HEK293 (cell line): ENCODE measurements at regions not wholly inside any gene's neighbourhood (a gene's known extent, or its start where the extent isn't known, plus 50 kb on each side); places are given as distances from the start of the nearest gene placed in this dataset.

Experiments
- CTCF ChIA-PET: fragments of 350-600 bp; formaldehyde crosslinking; extraction: SDS; loops from one replicate; lab custom pipeline; 2021; ENCODE audit warnings: antibody characterized with exemption; lab: Yijun Ruan, JAX
- POLR2A ChIA-PET: fragments of 300-600 bp; formaldehyde crosslinking; extraction: SDS; loops from one replicate; lab custom pipeline; 2020; ENCODE audit warnings: antibody characterized with exemption, inconsistent platforms; lab: Yijun Ruan, JAX
- H3K27ac ChIP-seq: fragments of 200-500 bp; sonication (Bioruptor generic); 2 replicates; pipeline ENCODE4 v1.5.1; 2014; ENCODE audit warnings: low read depth, low read length, control low read depth, inconsistent platforms; ENCODE audit errors: extremely low read depth
- H3K36me3 ChIP-seq, 2 experiments: fragments of 200-500 bp in 1 of 2; sonication (Bioruptor generic) in 1 of 2; 1 replicate in 1 of 2; 2 replicates in 1 of 2; pipeline ENCODE4 v1.5.1; 2014 to 2017; ENCODE audit warnings: inconsistent platforms in 2 of 2, low read length in 2 of 2; ENCODE audit not compliant: control insufficient read depth in 2 of 2, insufficient read depth in 1 of 2
- H3K4me1 ChIP-seq: fragments of 200-500 bp; sonication (Bioruptor generic); 2 replicates; pipeline ENCODE4 v1.5.1; 2014; ENCODE audit warnings: mild to moderate bottlenecking, low read length, inconsistent platforms; ENCODE audit not compliant: control insufficient read depth, insufficient read depth
- H3K4me3 ChIP-seq: 2 replicates; pipeline ENCODE4 v1.5.1; 2011; ENCODE audit warnings: low read depth, mild to moderate bottlenecking, control low read depth, low read length, moderate library complexity
- H3K9me3 ChIP-seq: fragments of 200-500 bp; sonication (Bioruptor generic); 2 replicates; pipeline ENCODE4 v1.5.1; 2014; ENCODE audit warnings: low read depth, low read length, inconsistent platforms; ENCODE audit not compliant: control insufficient read depth, insufficient read depth
- BCL11A ChIP-seq: fragments of 450-650 bp; formaldehyde crosslinking; IDR thresholded peaks from 2 replicates; pipeline ENCODE4 v1.5.1; 2016; ENCODE audit warnings: low read depth, missing biosample characterization, missing genetic modification characterization
- FEZF1 ChIP-seq: fragments of 450-650 bp; formaldehyde crosslinking; IDR thresholded peaks from 2 replicates; pipeline ENCODE4 v1.5.1; 2016; ENCODE audit warnings: missing biosample characterization, missing genetic modification characterization
- GLIS2 ChIP-seq: fragments of 450-650 bp; formaldehyde crosslinking; IDR thresholded peaks from 2 replicates; pipeline ENCODE4 v1.5.1; 2016; ENCODE audit warnings: missing biosample characterization, missing genetic modification characterization
- MEIS1 ChIP-seq: sonication (generic); formaldehyde crosslinking; IDR thresholded peaks from 2 replicates; pipeline ENCODE4 v1.8.1; 2022; ENCODE audit warnings: missing genetic modification reagents, mild to moderate bottlenecking, borderline replicate concordance
- MZF1 ChIP-seq: fragments of 450-650 bp; formaldehyde crosslinking; IDR thresholded peaks from 2 replicates; pipeline ENCODE4 v1.5.1; 2017; ENCODE audit warnings: missing biosample characterization, missing genetic modification characterization, borderline replicate concordance
- OVOL3 ChIP-seq: fragments of 450-650 bp; formaldehyde crosslinking; IDR thresholded peaks from 2 replicates; pipeline ENCODE4 v1.5.1; 2016; ENCODE audit warnings: missing biosample characterization, missing genetic modification characterization
- RBAK ChIP-seq: fragments of 450-650 bp; formaldehyde crosslinking; IDR thresholded peaks from 2 replicates; pipeline ENCODE4 v1.5.1; 2016; ENCODE audit warnings: missing biosample characterization, missing genetic modification characterization
- YY1 ChIP-seq: fragments of 450-650 bp; formaldehyde crosslinking; IDR thresholded peaks from 2 replicates; pipeline ENCODE4 v1.5.1; 2018; ENCODE audit warnings: missing biosample characterization, missing genetic modification characterization
- YY2 ChIP-seq: fragments of 450-650 bp; formaldehyde crosslinking; IDR thresholded peaks from 2 replicates; pipeline ENCODE4 v1.5.1; 2016; ENCODE audit warnings: missing biosample characterization, missing genetic modification characterization
- ZBTB17 ChIP-seq: fragments of 450-650 bp; formaldehyde crosslinking; IDR thresholded peaks from 2 replicates; pipeline ENCODE4 v1.5.1; 2016; ENCODE audit warnings: missing biosample characterization, missing genetic modification characterization
- ZFHX2 ChIP-seq: fragments of 450-650 bp; formaldehyde crosslinking; conservative IDR thresholded peaks from 2 replicates; pipeline ENCODE4 v1.5.1; 2016; ENCODE audit warnings: missing biosample characterization, missing genetic modification characterization
- ZFP37 ChIP-seq: fragments of 450-650 bp; formaldehyde crosslinking; IDR thresholded peaks from 2 replicates; pipeline ENCODE4 v1.5.1; 2016; ENCODE audit warnings: missing biosample characterization, missing genetic modification characterization
- ZFP69B ChIP-seq: fragments of 450-650 bp; formaldehyde crosslinking; IDR thresholded peaks from 2 replicates; pipeline ENCODE4 v1.5.1; 2016; ENCODE audit warnings: missing biosample characterization, missing genetic modification characterization
- ZNF138 ChIP-seq: fragments of 450-650 bp; formaldehyde crosslinking; IDR thresholded peaks from 2 replicates; pipeline ENCODE4 v1.5.1; 2016; ENCODE audit warnings: missing biosample characterization, missing genetic modification characterization, borderline replicate concordance
- ZNF140 ChIP-seq: fragments of 450-650 bp; formaldehyde crosslinking; IDR thresholded peaks from 2 replicates; pipeline ENCODE4 v1.5.1; 2016; ENCODE audit warnings: missing biosample characterization, missing genetic modification characterization
- ZNF239 ChIP-seq: fragments of 450-650 bp; formaldehyde crosslinking; IDR thresholded peaks from 2 replicates; pipeline ENCODE4 v1.5.1; 2016; ENCODE audit warnings: missing biosample characterization, missing genetic modification characterization
- ZNF274 ChIP-seq, 2 experiments: fragments of 200-500 bp in 1 of 2; fragments of 450-650 bp in 1 of 2; sonication (Bioruptor generic) in 1 of 2; formaldehyde crosslinking in 1 of 2; IDR thresholded peaks; 2 replicates each; pipeline versions ENCODE4 v1.5.1 to v1.6.1; 2014 to 2016; ENCODE audit warnings: borderline replicate concordance in 1 of 2, inconsistent platforms in 1 of 2, low read length in 1 of 2, missing biosample characterization in 1 of 2, missing genetic modification characterization in 1 of 2
- ZNF311 ChIP-seq: fragments of 450-650 bp; formaldehyde crosslinking; IDR thresholded peaks from 2 replicates; pipeline ENCODE4 v1.5.1; 2017; ENCODE audit warnings: missing biosample characterization, missing genetic modification characterization, borderline replicate concordance
- ZNF37A ChIP-seq: fragments of 450-650 bp; IDR thresholded peaks from 2 replicates; pipeline ENCODE4 v1.5.1; 2018; ENCODE audit warnings: missing biosample characterization, missing genetic modification characterization
- ZNF549 ChIP-seq: fragments of 450-650 bp; IDR thresholded peaks from 2 replicates; pipeline ENCODE4 v1.5.1; 2018; ENCODE audit warnings: missing biosample characterization, missing genetic modification characterization, mild to moderate bottlenecking, inconsistent platforms, moderate library complexity
- ZNF664 ChIP-seq: fragments of 450-650 bp; formaldehyde crosslinking; IDR thresholded peaks from 2 replicates; pipeline ENCODE4 v1.5.1; 2016; ENCODE audit warnings: missing biosample characterization, missing genetic modification characterization
- ZNF785 ChIP-seq: fragments of 450-650 bp; formaldehyde crosslinking; IDR thresholded peaks from 2 replicates; pipeline ENCODE4 v1.5.1; 2016; ENCODE audit warnings: missing biosample characterization, missing genetic modification characterization
- TF ChIP-seq, protein P1 (sequence below): fragments of 450-650 bp; formaldehyde crosslinking; IDR thresholded peaks from 2 replicates; pipeline ENCODE4; 2016; ENCODE audit warnings: missing biosample characterization, missing genetic modification characterization

DNA sequence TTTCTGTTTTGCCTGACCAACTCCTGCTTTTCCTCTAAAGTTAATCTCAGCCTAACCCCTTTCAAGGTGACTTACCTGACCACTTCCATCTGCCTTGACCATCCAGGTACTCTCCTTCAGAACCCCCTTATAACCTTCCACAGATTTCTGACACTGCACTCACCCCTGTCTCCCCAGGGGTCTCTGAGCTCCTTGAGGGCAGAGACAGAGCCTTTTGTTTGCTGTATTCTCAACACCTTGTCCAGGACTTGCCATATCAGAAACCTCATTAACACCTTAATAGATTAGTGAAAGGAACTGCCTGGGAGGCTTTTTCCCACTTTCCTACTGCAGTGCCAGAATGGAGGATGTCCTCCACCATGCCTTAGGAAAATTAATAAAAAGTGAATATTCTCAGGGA is 119.7 kb upstream of the SERPINE2 start:
- Histone ChIP-seq H3K4me1 (no peaks in the 10 kb centered on the region), H3K4me3 (no peak overlapping the region), H3K27ac (no peak overlapping the region), H3K9me3 (no peaks in the 10 kb centered on the region), H3K36me3 (no peaks in the 10 kb centered on the region)
- ChIA-PET CTCF (interaction anchor here (0.7 kb wide), 1 partner anchor 1278 kb away, joined by 4 read pairs; no protein-coding TSS in a partner anchor), POLR2A (no interaction called here)
- TF ChIP-seq YY2 (no peak), ZFP69B (no peak), OVOL3 (tag by site-specific recombination) (no peak), GLIS2 (tag by site-specific recombination) (no peak), YY1 (tag by site-specific recombination) (no peak)
- TF ChIP-seq, protein P1, sequence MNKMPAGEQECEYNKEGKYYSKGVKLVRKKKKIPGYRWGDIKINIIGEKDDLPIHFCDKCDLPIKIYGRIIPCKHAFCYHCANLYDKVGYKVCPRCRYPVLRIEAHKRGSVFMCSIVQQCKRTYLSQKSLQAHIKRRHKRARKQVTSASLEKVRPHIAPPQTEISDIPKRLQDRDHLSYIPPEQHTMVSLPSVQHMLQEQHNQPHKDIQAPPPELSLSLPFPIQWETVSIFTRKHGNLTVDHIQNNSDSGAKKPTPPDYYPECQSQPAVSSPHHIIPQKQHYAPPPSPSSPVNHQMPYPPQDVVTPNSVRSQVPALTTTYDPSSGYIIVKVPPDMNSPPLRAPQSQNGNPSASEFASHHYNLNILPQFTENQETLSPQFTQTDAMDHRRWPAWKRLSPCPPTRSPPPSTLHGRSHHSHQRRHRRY (tag by site-specific recombination), result no peak
- TF ChIP-seq, all 188 proteins: peak for 0

DNA sequence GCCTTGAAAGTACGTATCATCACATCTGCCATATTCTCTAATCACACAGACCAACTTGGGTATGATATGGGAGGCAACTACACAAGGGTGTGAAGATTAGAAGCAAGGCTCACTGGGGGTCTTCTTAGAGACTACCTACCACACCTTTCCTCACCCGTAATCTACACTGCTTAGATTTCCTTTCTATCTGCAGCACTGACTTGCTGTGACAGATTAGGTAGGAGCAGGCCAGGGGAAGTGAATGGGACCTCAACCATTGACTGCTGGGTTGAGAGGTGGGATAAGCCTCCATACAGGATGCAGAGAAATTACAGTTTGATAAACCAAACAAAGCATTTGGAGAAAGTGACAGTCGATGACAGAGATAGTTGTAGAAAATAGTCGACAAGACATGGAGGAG is 119.0 kb upstream of the SERPINE2 start:
- H3K4me3 ChIP-seq, result no peak overlapping the region
- no peaks in the 10 kb centered on the region for H3K36me3 ChIP-seq
- H3K9me3 ChIP-seq, result no peaks in the 10 kb centered on the region
- H3K27ac ChIP-seq, result no peak overlapping the region
- ChIA-PET CTCF (interaction anchor here (0.7 kb wide), 1 partner anchor 1279 kb away, joined by 4 read pairs; no protein-coding TSS in a partner anchor), POLR2A (no interaction called here)
- TF ChIP-seq ZBTB17 (tag by site-specific recombination) (no peak), MZF1 (tag by site-specific recombination) (no peak), ZFP37 (tag by site-specific recombination) (no peak), ZNF239 (tag by site-specific recombination) (no peak), FEZF1 (no peak)
- H3K4me1 ChIP-seq, result no peaks in the 10 kb centered on the region

DNA sequence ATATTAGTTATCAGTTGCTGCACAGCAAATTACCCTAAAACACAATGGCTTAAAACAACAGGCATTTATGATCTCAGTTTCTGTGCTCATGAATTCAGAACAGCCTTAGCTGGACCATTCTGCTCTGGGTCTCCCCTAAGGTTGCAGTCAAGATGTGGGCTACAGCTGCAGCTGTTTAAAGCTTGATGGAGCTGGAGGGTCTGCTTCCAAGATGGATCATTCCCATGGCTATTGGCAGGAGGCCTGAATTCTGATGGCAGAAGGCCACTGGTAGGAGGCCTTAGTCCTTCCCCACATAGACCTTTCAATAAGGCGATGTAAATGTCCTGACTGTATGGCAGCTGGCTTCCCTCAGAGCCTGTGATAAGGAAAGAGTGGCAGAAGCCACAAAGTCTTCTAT is 118.6 kb upstream of the SERPINE2 start:
- H3K36me3 ChIP-seq, result no peaks in the 10 kb centered on the region
- no peaks in the 10 kb centered on the region for H3K9me3 ChIP-seq
- CTCF ChIA-PET, result no interaction called here
- TF ChIP-seq ZNF664 (tag by site-specific recombination) (no peak), BCL11A (tag by site-specific recombination) (no peak), ZNF549 (tag by site-specific recombination) (no peak), MEIS1 (CRISPR knock-in tag) (no peak), ZNF140 (tag by site-specific recombination) (no peak), RBAK (tag by site-specific recombination) (no peak), ZNF274 (IDR thresholded peaks at IDR 0.05; ENCODE audit: low read length) (no peak), ZNF274 (tag by site-specific recombination; IDR thresholded peaks at IDR 0.05; ENCODE audit: borderline replicate concordance) (no peak), ZNF311 (no peak), ZFHX2 (tag by site-specific recombination) (no peak), ZNF138 (tag by site-specific recombination) (no peak), ZNF785 (no peak), ZNF37A (tag by site-specific recombination) (no peak)
- TF ChIP-seq, all 188 proteins: peak for 0
- Histone ChIP-seq H3K27ac (no peak overlapping the region), H3K4me3 (no peak overlapping the region), H3K4me1 (no peaks in the 10 kb centered on the region)
- POLR2A ChIA-PET, result no interaction called here
